ENCODE measurements at regions not wholly inside any gene's neighbourhood (a gene's known extent, or its start where the extent isn't known, plus 50 kb on each side); places are given as distances from the start of the nearest gene placed in this dataset.

DNA sequence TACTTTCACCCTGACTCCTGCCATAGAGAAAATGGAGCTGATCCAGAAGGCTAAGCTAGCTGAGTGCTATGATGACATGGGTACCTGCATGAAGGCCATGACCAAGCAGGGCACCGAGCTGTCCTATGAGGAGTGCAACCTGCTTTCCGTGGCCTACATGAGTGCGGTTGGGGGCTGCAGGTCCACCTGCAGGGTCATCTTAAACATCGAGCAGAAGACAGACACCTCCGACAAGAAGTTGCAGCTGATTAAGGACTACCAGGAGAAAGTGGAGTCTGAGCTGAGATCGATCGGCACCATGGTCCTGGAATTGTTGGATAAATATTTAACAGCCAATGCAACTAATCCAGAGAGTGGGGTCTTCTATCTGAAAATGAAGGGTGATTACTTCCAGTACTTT is 438.0 kb downstream of the TMA16 start:
- Histone ChIP-seq H3K27ac (no peak overlapping the region), H3K4me1 (no peaks in the 10 kb centered on the region), H3K36me3 (no peaks in the 10 kb centered on the region), H3K4me3 (no peak overlapping the region), H3K9me3 (no peaks in the 10 kb centered on the region), H3K27me3 (no peaks in the 10 kb centered on the region)
- intact Hi-C loops (cut with DNase I): no loop called here
- DNase-seq (ENCODE audit: extremely low spot score in 2 of 2): no peak
- TF ChIP-seq POLR2A (IDR thresholded peaks at IDR 0.05) (no peak), POLR2AphosphoS5 (IDR thresholded peaks at IDR 0.05; ENCODE audit: insufficient read depth in 1 of 2, low read depth in 1 of 2) (no peak)
- TF ChIP-seq, protein P1, sequence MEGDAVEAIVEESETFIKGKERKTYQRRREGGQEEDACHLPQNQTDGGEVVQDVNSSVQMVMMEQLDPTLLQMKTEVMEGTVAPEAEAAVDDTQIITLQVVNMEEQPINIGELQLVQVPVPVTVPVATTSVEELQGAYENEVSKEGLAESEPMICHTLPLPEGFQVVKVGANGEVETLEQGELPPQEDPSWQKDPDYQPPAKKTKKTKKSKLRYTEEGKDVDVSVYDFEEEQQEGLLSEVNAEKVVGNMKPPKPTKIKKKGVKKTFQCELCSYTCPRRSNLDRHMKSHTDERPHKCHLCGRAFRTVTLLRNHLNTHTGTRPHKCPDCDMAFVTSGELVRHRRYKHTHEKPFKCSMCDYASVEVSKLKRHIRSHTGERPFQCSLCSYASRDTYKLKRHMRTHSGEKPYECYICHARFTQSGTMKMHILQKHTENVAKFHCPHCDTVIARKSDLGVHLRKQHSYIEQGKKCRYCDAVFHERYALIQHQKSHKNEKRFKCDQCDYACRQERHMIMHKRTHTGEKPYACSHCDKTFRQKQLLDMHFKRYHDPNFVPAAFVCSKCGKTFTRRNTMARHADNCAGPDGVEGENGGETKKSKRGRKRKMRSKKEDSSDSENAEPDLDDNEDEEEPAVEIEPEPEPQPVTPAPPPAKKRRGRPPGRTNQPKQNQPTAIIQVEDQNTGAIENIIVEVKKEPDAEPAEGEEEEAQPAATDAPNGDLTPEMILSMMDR (IDR thresholded peaks at IDR 0.05): no peak

DNA sequence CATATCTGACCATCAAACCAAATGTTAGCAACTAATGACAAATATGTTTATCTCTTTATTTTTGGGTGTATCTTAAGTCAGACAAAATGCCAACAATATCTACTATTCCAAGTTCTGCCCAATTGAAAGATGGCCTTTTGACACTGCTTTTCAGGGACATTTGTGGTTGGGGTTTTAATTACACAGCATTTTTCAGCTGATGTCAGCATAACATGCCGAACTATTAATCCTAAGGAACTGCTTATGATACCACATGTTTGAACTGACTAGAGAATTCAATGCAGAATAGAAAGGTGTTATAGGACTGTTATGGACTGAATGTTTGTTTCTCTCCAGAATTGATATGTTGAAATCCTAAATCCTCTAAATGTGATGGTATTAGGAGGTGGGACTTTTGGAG is 445.1 kb downstream of the TMA16 start:
- TF ChIP-seq POLR2AphosphoS5 (IDR thresholded peaks at IDR 0.05; ENCODE audit: insufficient read depth in 1 of 2, low read depth in 1 of 2) (no peak), POLR2A (IDR thresholded peaks at IDR 0.05) (no peak)
- TF ChIP-seq, protein P1 (IDR thresholded peaks at IDR 0.05): no peak
- intact Hi-C loops (cut with DNase I): no loop called here

DNA sequence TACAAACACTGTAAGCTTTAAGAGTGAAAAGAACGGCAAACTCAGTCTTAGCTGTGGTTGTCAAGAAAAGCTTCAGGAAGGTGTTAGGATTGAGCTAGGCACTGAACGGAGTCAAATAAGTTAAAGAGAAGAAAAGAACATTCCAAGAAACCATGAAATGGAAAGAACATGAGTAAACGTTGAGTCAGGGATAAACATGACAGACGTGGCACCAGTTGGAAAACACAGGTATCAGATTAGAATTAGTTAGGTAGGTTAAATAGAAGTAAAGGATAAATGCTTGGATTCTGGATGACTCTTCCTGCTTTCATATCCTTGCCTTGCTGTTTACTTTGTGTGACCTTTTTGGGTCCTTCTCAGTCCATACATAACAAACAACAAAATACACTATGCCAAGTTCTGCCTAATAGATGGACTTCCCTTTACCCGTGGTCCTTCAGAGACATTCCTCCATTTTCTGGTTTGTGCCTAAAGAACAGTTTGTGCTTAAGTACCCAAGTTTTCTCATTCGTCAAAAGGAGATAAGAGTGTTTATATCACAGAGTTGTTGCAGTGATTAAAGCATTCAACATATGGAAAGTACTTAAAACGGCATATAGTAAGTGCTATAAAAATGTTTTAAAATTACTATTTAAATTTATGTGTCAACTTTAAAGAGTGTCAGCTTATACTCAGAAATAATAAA is 446.9 kb downstream of the TMA16 start:
- DNase-seq (ENCODE audit: extremely low spot score in 2 of 2): no peak
- Histone ChIP-seq H3K4me3 (no peak overlapping the region), H3K27me3 (no peaks in the 10 kb centered on the region), H3K36me3 (no peaks in the 10 kb centered on the region), H3K4me1 (no peaks in the 10 kb centered on the region), H3K9me3 (no peaks in the 10 kb centered on the region), H3K27ac (no peak overlapping the region)
- intact Hi-C loops (cut with DNase I): no loop called here
- no peak for TF ChIP-seq POLR2A (IDR thresholded peaks at IDR 0.05)
- TF ChIP-seq POLR2AphosphoS5 (IDR thresholded peaks at IDR 0.05; ENCODE audit: insufficient read depth in 1 of 2, low read depth in 1 of 2): no peak
- TF ChIP-seq, protein P1 (IDR thresholded peaks at IDR 0.05): no peak

More for the DNA sequence above, 445.1 kb downstream of the TMA16 start:
- Histone ChIP-seq H3K27ac (no peak overlapping the region), H3K27me3 (no peaks in the 10 kb centered on the region), H3K4me3 (no peak overlapping the region), H3K9me3 (no peaks in the 10 kb centered on the region), H3K36me3 (no peaks in the 10 kb centered on the region), H3K4me1 (no peaks in the 10 kb centered on the region)
- DNase-seq (ENCODE audit: extremely low spot score in 2 of 2): no peak

DNA sequence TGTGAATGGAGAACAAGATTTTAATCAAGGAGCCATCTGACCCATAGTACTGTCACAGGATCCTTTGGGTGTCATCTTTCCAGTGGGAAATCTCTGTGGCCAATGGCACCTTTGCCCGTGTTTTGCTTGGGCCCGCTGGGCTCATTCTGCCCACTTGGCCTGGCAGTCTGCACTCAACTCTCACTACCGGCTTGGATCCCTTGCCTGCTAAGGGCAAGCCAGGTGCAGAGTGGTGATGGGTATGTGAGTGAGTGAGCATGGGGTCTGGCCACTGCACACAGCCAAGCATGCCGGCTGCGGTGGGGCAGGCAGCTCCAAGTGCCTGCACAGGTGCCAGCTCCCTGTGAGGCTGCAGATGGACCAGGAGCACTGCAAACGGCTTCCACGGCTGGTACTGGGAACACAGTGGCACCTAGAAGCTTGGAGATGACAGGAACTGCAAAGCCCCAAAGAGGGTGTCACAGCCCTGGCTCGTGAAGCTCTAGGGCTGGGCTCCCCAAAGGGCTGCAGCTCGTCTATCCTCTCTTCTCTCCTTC is 454.5 kb downstream of the TMA16 start:
- Histone ChIP-seq H3K36me3 (no peaks in the 10 kb centered on the region), H3K27me3 (no peaks in the 10 kb centered on the region), H3K4me3 (no peak overlapping the region), H3K9me3 (no peaks in the 10 kb centered on the region), H3K4me1 (no peaks in the 10 kb centered on the region), H3K27ac (no peak overlapping the region)
- intact Hi-C loops (cut with DNase I): no loop called here
- TF ChIP-seq POLR2A (IDR thresholded peaks at IDR 0.05): no peak
- TF ChIP-seq, protein P1 (IDR thresholded peaks at IDR 0.05): no peak
- TF ChIP-seq POLR2AphosphoS5 (IDR thresholded peaks at IDR 0.05; ENCODE audit: insufficient read depth in 1 of 2, low read depth in 1 of 2): no peak
- DNase-seq (ENCODE audit: extremely low spot score in 2 of 2): peak in 1 of 2 donors; percentile 95

DNA sequence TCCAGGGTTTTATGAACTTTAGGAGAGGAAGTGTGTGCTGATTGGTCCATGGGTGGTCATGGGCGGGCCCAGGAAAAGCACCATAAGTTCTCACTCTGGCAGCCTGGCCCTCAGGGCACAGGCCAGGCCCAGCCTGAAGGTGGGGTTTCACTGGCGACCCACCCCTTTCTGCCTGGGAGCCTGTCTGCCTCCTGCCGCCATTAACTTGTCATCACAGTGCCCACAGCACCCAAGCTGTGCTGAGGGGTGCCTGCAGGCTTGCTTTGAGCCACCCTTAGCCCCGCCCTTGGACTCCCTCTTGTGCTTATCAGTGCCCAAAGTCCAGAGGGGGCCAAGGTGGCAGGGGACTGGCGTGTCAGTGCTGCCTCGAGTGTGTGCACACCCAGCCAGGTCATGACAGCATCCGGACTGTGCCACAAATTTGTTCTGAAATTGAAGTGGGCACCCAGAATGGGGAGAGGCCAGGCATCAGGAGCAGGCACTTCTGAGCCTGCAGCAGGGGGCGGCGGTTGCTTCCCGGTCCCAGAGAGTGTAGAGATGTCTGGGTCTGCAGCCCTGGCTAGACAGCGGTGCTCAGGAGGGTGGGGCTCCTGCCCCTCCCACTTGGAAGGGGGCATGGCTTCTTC is 455.6 kb downstream of the TMA16 start:
- no peak for TF ChIP-seq POLR2AphosphoS5 (IDR thresholded peaks at IDR 0.05; ENCODE audit: insufficient read depth in 1 of 2, low read depth in 1 of 2)
- TF ChIP-seq, protein P1 (IDR thresholded peaks at IDR 0.05): no peak
- TF ChIP-seq POLR2A (IDR thresholded peaks at IDR 0.05): no peak
- Histone ChIP-seq H3K4me3 (no peak overlapping the region), H3K9me3 (no peaks in the 10 kb centered on the region), H3K27me3 (no peaks in the 10 kb centered on the region), H3K27ac (no peak overlapping the region), H3K36me3 (no peaks in the 10 kb centered on the region), H3K4me1 (no peaks in the 10 kb centered on the region)
- intact Hi-C loops (cut with DNase I): no loop called here
- no peak for DNase-seq (ENCODE audit: extremely low spot score in 2 of 2)

Measured in vagina (tissue), 2 donors.